GM12892 (cell line): ENCODE measurements at regions not wholly inside any gene's neighbourhood (a gene's known extent, or its start where the extent isn't known, plus 50 kb on each side); places are given as distances from the start of the nearest gene placed in this dataset.

Source experiments
- POLR2A ChIP-seq: IDR thresholded peaks from 2 replicates; pipeline ENCODE4 v1.6.1; 2011; ENCODE audit warnings: low read depth, low read length, control low read depth
- POLR2AphosphoS5 ChIP-seq: IDR thresholded peaks from 2 replicates; pipeline ENCODE4 v1.6.1; 2011; ENCODE audit warnings: low read depth, low read length, control low read depth
- TAF1 ChIP-seq: IDR thresholded peaks from 2 replicates; pipeline ENCODE4 v1.6.1; 2011; ENCODE audit warnings: low read depth, mild to moderate bottlenecking, control low read depth, low read length, borderline replicate concordance

DNA sequence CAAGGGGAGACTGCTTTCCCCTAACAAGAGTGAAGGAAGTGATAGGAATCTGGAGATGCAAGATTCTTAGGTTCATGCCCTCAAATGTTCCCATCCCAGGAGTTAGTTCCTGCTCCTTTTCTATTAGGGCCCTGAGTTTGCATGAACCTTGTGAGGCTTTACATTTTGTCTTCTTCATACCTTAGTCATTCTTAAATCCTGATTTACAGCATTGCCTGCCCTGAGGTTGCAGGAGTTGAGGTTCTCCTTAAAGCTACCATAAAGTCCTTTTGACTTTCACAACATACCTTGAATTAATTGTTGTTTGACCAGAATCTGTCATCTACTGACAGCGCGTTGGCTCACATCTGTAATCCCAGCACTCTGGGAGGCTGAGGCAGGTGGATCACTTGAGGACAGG lies 151.5 kb upstream of the ABCA1 start:
- no peak for TF ChIP-seq POLR2A
- no peak for TF ChIP-seq POLR2AphosphoS5
- no peak for TF ChIP-seq TAF1
